SU-DHL-6 (cell line): ENCODE measurements at regions not wholly inside any gene's neighbourhood (a gene's known extent, or its start where the extent isn't known, plus 50 kb on each side); places are given as distances from the start of the nearest gene placed in this dataset.

Source experiments
- EZH2phosphoT487 ChIP-seq: fragments of 200-600 bp; sonication (generic), shearing (Covaris generic); conservative IDR thresholded peaks from 2 replicates; pipeline ENCODE4 v1.6.1; 2018; ENCODE audit warnings: mild to moderate bottlenecking, antibody characterized with exemption, low read length, moderate library complexity, mixed read lengths
- TF ChIP-seq, protein P1 (sequence below): fragments of 200-600 bp; sonication (generic); IDR thresholded peaks from one replicate; pipeline ENCODE4 v1.5.1; 2017; ENCODE audit warnings: antibody characterized with exemption, mild to moderate bottlenecking, low read length, moderate library complexity; ENCODE audit not compliant: insufficient read depth, poor library complexity, severe bottlenecking

DNA sequence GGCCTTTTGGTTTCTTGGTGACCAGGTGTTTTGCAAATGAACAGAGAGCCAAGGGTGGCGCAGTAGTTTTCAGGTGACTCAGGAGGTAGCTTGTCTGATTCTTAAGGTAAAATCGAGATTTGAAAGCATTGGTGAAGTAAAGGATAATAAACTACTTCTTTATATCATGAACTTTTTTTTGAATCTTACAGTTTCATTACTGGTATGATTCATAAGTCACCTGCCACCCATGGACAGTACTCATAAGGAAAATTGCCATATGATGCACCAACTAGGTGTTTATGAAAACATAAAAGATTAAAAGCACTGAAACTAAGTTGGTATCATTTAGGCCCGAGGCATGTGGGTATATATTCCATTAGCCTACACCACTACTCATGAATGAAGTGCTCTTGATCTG, 84.1 kb upstream of the MGAT5 start:
- TF ChIP-seq, protein P1, sequence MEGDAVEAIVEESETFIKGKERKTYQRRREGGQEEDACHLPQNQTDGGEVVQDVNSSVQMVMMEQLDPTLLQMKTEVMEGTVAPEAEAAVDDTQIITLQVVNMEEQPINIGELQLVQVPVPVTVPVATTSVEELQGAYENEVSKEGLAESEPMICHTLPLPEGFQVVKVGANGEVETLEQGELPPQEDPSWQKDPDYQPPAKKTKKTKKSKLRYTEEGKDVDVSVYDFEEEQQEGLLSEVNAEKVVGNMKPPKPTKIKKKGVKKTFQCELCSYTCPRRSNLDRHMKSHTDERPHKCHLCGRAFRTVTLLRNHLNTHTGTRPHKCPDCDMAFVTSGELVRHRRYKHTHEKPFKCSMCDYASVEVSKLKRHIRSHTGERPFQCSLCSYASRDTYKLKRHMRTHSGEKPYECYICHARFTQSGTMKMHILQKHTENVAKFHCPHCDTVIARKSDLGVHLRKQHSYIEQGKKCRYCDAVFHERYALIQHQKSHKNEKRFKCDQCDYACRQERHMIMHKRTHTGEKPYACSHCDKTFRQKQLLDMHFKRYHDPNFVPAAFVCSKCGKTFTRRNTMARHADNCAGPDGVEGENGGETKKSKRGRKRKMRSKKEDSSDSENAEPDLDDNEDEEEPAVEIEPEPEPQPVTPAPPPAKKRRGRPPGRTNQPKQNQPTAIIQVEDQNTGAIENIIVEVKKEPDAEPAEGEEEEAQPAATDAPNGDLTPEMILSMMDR, result no peak
- TF ChIP-seq EZH2phosphoT487, result no peak
